Psoas muscle (tissue), 7 donors: ENCODE measurements at regions not wholly inside any gene's neighbourhood (a gene's known extent, or its start where the extent isn't known, plus 50 kb on each side); places are given as distances from the start of the nearest gene placed in this dataset.
A peak's percentile ranks its signal among the peaks of the same experiment; 100 is the strongest.

Source experiments
- ATAC-seq, 4 donors: fragments of 200-7000 bp; cut with Tn5 transposase; one replicate each; pipeline ENCODE4 v1.9.1; 2020; ENCODE audit warnings: moderate library complexity in 3 of 4, mild to moderate bottlenecking in 2 of 4
- DNase-seq, 2 donors: peaks; one replicate each; pipeline ENCODE4 v3.0.0-alpha.2; 2020
- H3K27ac ChIP-seq: fragments of 200-600 bp; one replicate; pipeline ENCODE4 v1.8.0; 2022
- H3K27me3 ChIP-seq, 3 donors: fragments of 200-600 bp in 1 of 3; one replicate each; pipeline versions ENCODE4 v1.6.1 to v1.8.0; 2013 to 2022; ENCODE audit warnings: low read length in 2 of 3, mild to moderate bottlenecking in 2 of 3, moderate library complexity in 1 of 3; ENCODE audit not compliant: insufficient read depth in 3 of 3
- H3K36me3 ChIP-seq, 2 donors: fragments of 200-600 bp in 1 of 2; one replicate each; pipeline versions ENCODE4 v1.6.1 to v1.8.0; 2013 to 2022; ENCODE audit warnings: low read depth in 1 of 2, mild to moderate bottlenecking in 1 of 2, moderate library complexity in 1 of 2; ENCODE audit not compliant: insufficient read depth in 1 of 2
- H3K4me1 ChIP-seq: fragments of 200-600 bp; one replicate; pipeline ENCODE4 v1.8.0; 2022
- H3K4me3 ChIP-seq: fragments of 200-600 bp; one replicate; pipeline ENCODE4 v1.8.0; 2022; ENCODE audit warnings: mild to moderate bottlenecking
- H3K9me3 ChIP-seq: fragments of 200-600 bp; one replicate; pipeline ENCODE4 v1.8.0; 2022
- WGBS, 3 donors: extraction: QIAGEN DNeasy Blood & Tissue Kit; methylation state at CpG; one replicate each; pipeline versions ENCODE4 v1.1.6 to v1.1.7; 2013; 5-methylcytosine and 5-hydroxymethylcytosine counted together
- intact Hi-C, 2 donors: fragments of 100-400 bp; cut with DNase I; formaldehyde crosslinking; loops; one replicate each; pipeline versions ENCODE4 v1.11.0 to v1.14.2; 2022
- TF ChIP-seq, protein P1 (sequence below): fragments of 200-600 bp; IDR thresholded peaks from one replicate; pipeline ENCODE4 v1.8.0; 2022; ENCODE audit warnings: antibody characterized with exemption
- donor health status: healthy with polysubstance abuse.
- donor health status: DM: no; HTN: no; CAD: no; lungs with moderate emphysema.
- donor health status: Bipolar disorder and iron deficiency.
- donor health status: healthy.
- donor health status: DM: yes; HTN: yes; CAD: no.
- donor health status: DM: no; HTN: no; CAD: no.
- donor health status: DM: yes; HTN: yes; CAD: no.

DNA sequence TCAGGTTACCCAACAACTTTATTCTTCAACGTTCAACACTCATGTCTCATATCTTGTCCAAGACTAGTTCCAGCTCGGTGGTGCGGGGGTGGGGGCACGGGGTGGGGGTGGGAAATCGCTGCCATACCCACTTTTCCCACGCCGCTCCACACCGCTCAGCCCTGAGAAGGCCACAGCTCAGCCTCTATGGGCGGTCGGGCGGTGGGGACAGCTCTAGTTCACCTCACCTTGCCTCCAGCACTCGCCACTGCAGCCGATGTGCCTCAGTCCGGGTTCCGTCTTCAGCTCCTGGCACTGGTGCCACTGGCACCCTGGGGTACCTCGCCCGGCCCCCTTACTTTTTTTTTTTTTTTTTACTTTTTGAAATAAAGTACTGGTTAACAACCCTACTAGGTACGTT is 522.2 kb downstream of the PCDH19 start:
- 84 to 95% (median 88%) methylated on average over 12 to 18 of the region's 18 CpGs for WGBS, 3 donors
- intact Hi-C loops = no loop called here
- no peaks in the 10 kb centered on the region for H3K36me3 ChIP-seq
- peaks cover 0 to 3% (median 0%) of the 10 kb centered on the region in 3 donors for H3K27me3 ChIP-seq
- DNase-seq (peak in 1 of 2 donors; percentile 27), ATAC-seq (no peak)
- H3K9me3 ChIP-seq = no peaks in the 10 kb centered on the region
- H3K27ac ChIP-seq = no peak overlapping the region
- TF ChIP-seq, protein P1, sequence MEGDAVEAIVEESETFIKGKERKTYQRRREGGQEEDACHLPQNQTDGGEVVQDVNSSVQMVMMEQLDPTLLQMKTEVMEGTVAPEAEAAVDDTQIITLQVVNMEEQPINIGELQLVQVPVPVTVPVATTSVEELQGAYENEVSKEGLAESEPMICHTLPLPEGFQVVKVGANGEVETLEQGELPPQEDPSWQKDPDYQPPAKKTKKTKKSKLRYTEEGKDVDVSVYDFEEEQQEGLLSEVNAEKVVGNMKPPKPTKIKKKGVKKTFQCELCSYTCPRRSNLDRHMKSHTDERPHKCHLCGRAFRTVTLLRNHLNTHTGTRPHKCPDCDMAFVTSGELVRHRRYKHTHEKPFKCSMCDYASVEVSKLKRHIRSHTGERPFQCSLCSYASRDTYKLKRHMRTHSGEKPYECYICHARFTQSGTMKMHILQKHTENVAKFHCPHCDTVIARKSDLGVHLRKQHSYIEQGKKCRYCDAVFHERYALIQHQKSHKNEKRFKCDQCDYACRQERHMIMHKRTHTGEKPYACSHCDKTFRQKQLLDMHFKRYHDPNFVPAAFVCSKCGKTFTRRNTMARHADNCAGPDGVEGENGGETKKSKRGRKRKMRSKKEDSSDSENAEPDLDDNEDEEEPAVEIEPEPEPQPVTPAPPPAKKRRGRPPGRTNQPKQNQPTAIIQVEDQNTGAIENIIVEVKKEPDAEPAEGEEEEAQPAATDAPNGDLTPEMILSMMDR = no peak
- no peak overlapping the region for H3K4me3 ChIP-seq
- no peaks in the 10 kb centered on the region for H3K4me1 ChIP-seq

DNA sequence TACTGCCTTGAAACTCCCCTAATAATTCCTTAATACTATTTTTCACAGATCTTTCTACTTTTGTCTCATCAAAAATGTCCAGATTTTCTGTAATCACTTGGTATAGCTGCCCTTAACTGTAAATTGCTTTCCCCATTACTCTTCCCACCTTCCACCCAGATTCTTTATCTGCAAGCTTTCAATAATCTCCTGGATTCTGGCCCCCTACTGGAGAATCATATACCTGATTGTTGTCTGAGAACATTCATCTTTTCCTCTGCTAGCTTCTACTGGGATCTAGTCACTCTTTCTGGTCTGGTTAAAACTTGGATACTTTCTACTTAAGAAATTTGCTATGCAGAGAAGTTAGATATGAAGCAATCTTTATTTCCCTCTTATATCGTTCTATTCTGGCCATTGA is 552.6 kb downstream of the PCDH19 start:
- 36 to 100% (median 68%) methylated on average over 1 of the region's 1 CpG for WGBS, 3 donors
- no peak overlapping the region for H3K4me3 ChIP-seq
- no peaks in the 10 kb centered on the region for H3K4me1 ChIP-seq
- no peaks in the 10 kb centered on the region for H3K27me3 ChIP-seq
- TF ChIP-seq, protein P1 = no peak
- no peak for DNase-seq
- H3K9me3 ChIP-seq = no peaks in the 10 kb centered on the region
- intact Hi-C loops = no loop called here
- ATAC-seq = no peak
- no peaks in the 10 kb centered on the region for H3K36me3 ChIP-seq
- H3K27ac ChIP-seq = no peak overlapping the region

DNA sequence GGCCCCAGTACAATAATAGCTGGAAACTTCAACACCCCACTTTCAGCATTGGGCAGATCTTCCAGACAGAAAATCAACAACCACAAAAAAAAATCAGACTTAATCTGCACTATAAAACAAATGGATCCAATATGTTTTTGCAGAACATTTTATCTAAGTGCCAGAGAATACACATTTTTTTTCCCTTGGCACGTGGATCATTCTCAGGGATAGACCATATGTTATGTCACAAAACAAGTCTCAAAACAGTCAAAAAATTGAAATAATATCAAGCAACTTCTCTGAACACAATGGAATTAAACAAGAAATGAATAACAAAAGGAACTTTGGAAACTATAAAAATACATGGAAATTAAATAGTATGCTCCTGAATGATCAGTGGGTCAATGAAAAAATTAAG is 576.3 kb downstream of the PCDH19 start:
- DNase-seq (no peak), ATAC-seq (no peak)
- Histone ChIP-seq H3K27me3 (peaks cover 0 to 9% (median 0%) of the 10 kb centered on the region in 3 donors), H3K9me3 (no peaks in the 10 kb centered on the region), H3K36me3 (no peaks in the 10 kb centered on the region), H3K4me3 (no peak overlapping the region), H3K27ac (no peak overlapping the region), H3K4me1 (no peaks in the 10 kb centered on the region)
- TF ChIP-seq, protein P1 = no peak
- intact Hi-C loops = no loop called here
- WGBS, 3 donors = 19 to 80% (median 53%) methylated on average over 1 of the region's 1 CpG

DNA sequence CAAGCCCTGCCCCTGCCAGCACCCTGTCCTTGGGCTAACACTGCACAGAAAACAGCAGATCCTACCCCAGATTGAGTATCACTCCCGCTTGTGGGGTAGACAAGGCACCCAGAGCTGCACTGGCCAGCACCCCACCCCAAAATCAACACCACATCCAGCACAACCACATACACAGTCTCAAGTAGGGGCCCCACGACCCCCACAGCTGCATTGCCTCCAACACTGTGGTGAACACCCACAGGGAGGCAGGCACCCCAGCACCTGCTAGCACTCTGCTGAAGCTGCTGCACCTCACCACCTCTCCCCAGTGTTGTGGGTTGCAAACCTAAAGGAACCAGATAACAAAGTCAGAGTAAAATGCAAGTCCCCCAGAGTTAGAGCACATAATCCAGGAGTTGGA is 589.9 kb downstream of the PCDH19 start:
- Histone ChIP-seq H3K36me3 (no peaks in the 10 kb centered on the region), H3K4me1 (no peaks in the 10 kb centered on the region), H3K9me3 (no peaks in the 10 kb centered on the region), H3K4me3 (no peak overlapping the region), H3K27me3 (no peaks in the 10 kb centered on the region), H3K27ac (no peak overlapping the region)
- no peak for ATAC-seq
- WGBS, 3 donors = 41 to 80% (median 66%) methylated on average over 1 to 2 of the region's 2 CpGs
- TF ChIP-seq, protein P1 = no peak
- intact Hi-C loops = no loop called here
- DNase-seq = no peak

DNA sequence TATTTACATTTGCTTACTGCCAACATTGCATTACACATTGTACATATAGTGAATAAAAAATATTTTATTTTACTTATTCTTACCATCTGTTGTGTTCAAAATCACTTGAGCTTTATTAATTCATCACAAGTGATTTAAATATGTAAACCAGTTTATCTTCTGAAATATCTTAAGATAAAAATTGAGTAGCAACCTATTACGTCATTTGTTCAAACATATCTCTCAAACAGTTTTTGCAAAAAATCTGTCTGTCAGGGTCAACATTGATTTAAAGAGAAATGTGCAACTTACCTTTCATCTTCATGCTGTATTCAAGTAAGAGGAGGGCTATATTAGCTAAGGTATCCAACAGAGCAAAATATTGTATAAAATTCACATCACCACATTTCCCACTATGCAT is 610.1 kb downstream of the PCDH19 start:
- H3K27ac ChIP-seq = no peak overlapping the region
- TF ChIP-seq, protein P1 = no peak
- 80 to 91% (median 82%) methylated on average over 1 of the region's 1 CpG for WGBS, 3 donors
- ATAC-seq (no peak), DNase-seq (no peak)
- intact Hi-C loops = no loop called here
- peaks cover 0 to 6% (median 0%) of the 10 kb centered on the region in 3 donors for H3K27me3 ChIP-seq
- H3K9me3 ChIP-seq = no peaks in the 10 kb centered on the region
- H3K4me1 ChIP-seq = no peaks in the 10 kb centered on the region
- H3K4me3 ChIP-seq = no peak overlapping the region
- H3K36me3 ChIP-seq = no peaks in the 10 kb centered on the region
